IMR-90 (cell line): ENCODE measurements at regions not wholly inside any gene's neighbourhood (a gene's known extent, or its start where the extent isn't known, plus 50 kb on each side); places are given as distances from the start of the nearest gene placed in this dataset.

ENCODE experiments used
- ATAC-seq: fragments of 200-7000 bp; cut with Tn5 transposase; 2 replicates; pipeline ENCODE4 v1.9.1; 2020; ENCODE audit warnings: low read depth, mild to moderate bottlenecking, moderate library complexity
- BruUV-seq: library from RNA; stranded (reverse); fragments of 400-500 nt; replicated peaks from 2 replicates; lab custom pipeline; 2021; lab: Mats Ljungman, UMichigan
- CTCF ChIA-PET: fragments of 300-600 bp; formaldehyde crosslinking; extraction: SDS; loops from one replicate; lab custom pipeline; 2021; ENCODE audit warnings: antibody characterized with exemption; lab: Yijun Ruan, JAX
- POLR2A ChIA-PET: fragments of 300-600 bp; sonication (Branson Sonifier 250); formaldehyde crosslinking; loops from one replicate; lab custom pipeline; 2022; ENCODE audit warnings: antibody characterized with exemption; ENCODE audit not compliant: unreplicated experiment; lab: Charles Lee
- DNase-seq: peaks from one replicate; pipeline ENCODE4 v3.0.0; 2013
- H2AFZ ChIP-seq: replicated peaks from 2 replicates; pipeline ENCODE3; 2013; ENCODE audit warnings: low read length, mild to moderate bottlenecking; ENCODE audit not compliant: poor library complexity
- H2AK5ac ChIP-seq: 2 replicates; pipeline ENCODE4 v1.6.1; 2013; ENCODE audit warnings: low read depth, low read length, inconsistent platforms
- H2AK9ac ChIP-seq: replicated peaks from 2 replicates; pipeline ENCODE3; 2013; ENCODE audit warnings: mild to moderate bottlenecking, low read depth, low read length, moderate library complexity; ENCODE audit not compliant: poor library complexity
- H2BK120ac ChIP-seq: 2 replicates; pipeline ENCODE4 v1.6.1; 2013; ENCODE audit warnings: low read depth, low read length, inconsistent platforms
- H2BK15ac ChIP-seq: 3 replicates; pipeline ENCODE4 v1.6.1; 2013; ENCODE audit warnings: low read depth, low read length, inconsistent platforms
- H2BK20ac ChIP-seq: 2 replicates; pipeline ENCODE4 v1.6.1; 2013; ENCODE audit warnings: low read depth, mild to moderate bottlenecking, inconsistent platforms, low read length, moderate library complexity
- H2BK5ac ChIP-seq: 2 replicates; pipeline ENCODE4 v1.6.1; 2013; ENCODE audit warnings: mild to moderate bottlenecking, low read depth, low read length, inconsistent platforms; ENCODE audit not compliant: poor library complexity, severe bottlenecking
- H3K14ac ChIP-seq: replicated peaks from 2 replicates; pipeline ENCODE4 v1.6.1; 2013; ENCODE audit warnings: low read depth, low read length, inconsistent platforms
- H3K18ac ChIP-seq: 2 replicates; pipeline ENCODE4 v1.6.1; 2013; ENCODE audit warnings: low read depth, low read length, control low read depth
- H3K23ac ChIP-seq: 2 replicates; pipeline ENCODE4 v1.6.1; 2013; ENCODE audit warnings: low read depth, low read length, inconsistent platforms
- H3K27ac ChIP-seq: 2 replicates; pipeline ENCODE4 v1.5.1; 2013; ENCODE audit warnings: mild to moderate bottlenecking, control low read depth, low read length; ENCODE audit not compliant: insufficient read depth
- H3K27me3 ChIP-seq: 2 replicates; pipeline ENCODE4 v1.6.1; 2013; ENCODE audit warnings: low read length; ENCODE audit not compliant: control insufficient read depth, insufficient read depth
- H3K36me3 ChIP-seq: 2 replicates; pipeline ENCODE4 v1.6.1; 2013; ENCODE audit warnings: low read length, mixed read lengths; ENCODE audit not compliant: control insufficient read depth, insufficient read depth
- H3K4ac ChIP-seq: 2 replicates; pipeline ENCODE4 v1.6.1; 2013; ENCODE audit warnings: low read depth, low read length, inconsistent platforms
- H3K4me1 ChIP-seq: 2 replicates; pipeline ENCODE4 v1.6.1; 2013; ENCODE audit warnings: low read length, mixed read lengths; ENCODE audit not compliant: control insufficient read depth, insufficient read depth
- H3K4me2 ChIP-seq: 2 replicates; pipeline ENCODE4 v1.6.1; 2013; ENCODE audit warnings: low read depth, mild to moderate bottlenecking, control low read depth, low read length, moderate library complexity
- H3K4me3 ChIP-seq: 2 replicates; pipeline ENCODE4 v1.5.1; 2013; ENCODE audit warnings: low read depth, mild to moderate bottlenecking, control low read depth, low read length, moderate library complexity; ENCODE audit not compliant: insufficient read depth
- H3K56ac ChIP-seq: 2 replicates; pipeline ENCODE4 v1.6.1; 2013; ENCODE audit warnings: low read length, inconsistent platforms; ENCODE audit not compliant: insufficient read depth; ENCODE audit errors: extremely low read depth
- H3K79me1 ChIP-seq, 2 experiments: 2 replicates each; pipeline ENCODE4 v1.6.1; 2013; ENCODE audit warnings: low read length in 2 of 2, inconsistent platforms in 1 of 2, low read depth in 1 of 2
- H3K9ac ChIP-seq: 2 replicates; pipeline ENCODE4 v1.6.1; 2013; ENCODE audit warnings: low read depth, low read length, control low read depth
- H3K9me1 ChIP-seq: 2 replicates; pipeline ENCODE4 v1.6.1; 2013; ENCODE audit warnings: low read length, inconsistent platforms; ENCODE audit not compliant: insufficient read depth
- H3K9me3 ChIP-seq: 2 replicates; pipeline ENCODE4 v1.6.1; 2013; ENCODE audit warnings: low read length; ENCODE audit not compliant: control insufficient read depth, insufficient read depth
- H4K20me1 ChIP-seq: 2 replicates; pipeline ENCODE4 v1.6.1; 2013; ENCODE audit warnings: low read length, inconsistent platforms; ENCODE audit not compliant: insufficient read depth
- H4K5ac ChIP-seq: 2 replicates; pipeline ENCODE4 v1.6.1; 2013; ENCODE audit warnings: mild to moderate bottlenecking, low read depth, low read length, control low read depth
- H4K8ac ChIP-seq, 2 experiments: 2 replicates each; pipeline ENCODE4 v1.6.1; 2013; ENCODE audit warnings: low read depth in 2 of 2, low read length in 2 of 2, control low read depth in 1 of 2, inconsistent platforms in 1 of 2
- H4K91ac ChIP-seq: 2 replicates; pipeline ENCODE4 v1.6.1; 2013; ENCODE audit warnings: low read depth, low read length, inconsistent platforms; ENCODE audit not compliant: insufficient read depth
- BHLHE40 ChIP-seq: fragments of 150-350 bp; IDR thresholded peaks from 2 replicates; pipeline ENCODE4 v1.6.1; 2016; ENCODE audit warnings: mild to moderate bottlenecking, low read depth, low read length
- CEBPB ChIP-seq: IDR thresholded peaks from 2 replicates; pipeline ENCODE4 v1.6.1; 2012; ENCODE audit warnings: low read depth, low read length, improper control_type of control experiment
- CHD1 ChIP-seq: IDR thresholded peaks from 2 replicates; pipeline ENCODE4 v1.6.1; 2012; ENCODE audit warnings: low read depth, low read length, improper control_type of control experiment
- CTCF ChIP-seq: conservative IDR thresholded peaks from 2 replicates; pipeline ENCODE4 v1.5.1; 2012; ENCODE audit warnings: mild to moderate bottlenecking, low read depth, low read length, improper control_type of control experiment
- ELK1 ChIP-seq: fragments of 150-350 bp; IDR thresholded peaks from 2 replicates; pipeline ENCODE4 v1.6.1; 2016; ENCODE audit warnings: low read depth, mild to moderate bottlenecking, low read length, moderate library complexity, borderline replicate concordance
- FOS ChIP-seq: fragments of 150-350 bp; IDR thresholded peaks from 2 replicates; pipeline ENCODE4 v1.6.1; 2016; ENCODE audit warnings: low read depth, low read length
- MAFK ChIP-seq: IDR thresholded peaks from 2 replicates; pipeline ENCODE4 v1.6.1; 2012; ENCODE audit warnings: low read depth, low read length, improper control_type of control experiment
- MAZ ChIP-seq: IDR thresholded peaks from 2 replicates; pipeline ENCODE4 v1.6.1; 2012; ENCODE audit warnings: low read depth, mild to moderate bottlenecking, low read length, improper control_type of control experiment, moderate library complexity, borderline replicate concordance
- MXI1 ChIP-seq: IDR thresholded peaks from 2 replicates; pipeline ENCODE4 v1.6.1; 2012; ENCODE audit warnings: low read depth, mild to moderate bottlenecking, low read length, moderate library complexity, borderline replicate concordance
- NFE2L2 ChIP-seq: fragments of 150-350 bp; IDR thresholded peaks from 2 replicates; pipeline ENCODE4 v1.6.1; 2016; ENCODE audit warnings: low read depth, mild to moderate bottlenecking, low read length
- POLR2A ChIP-seq: IDR thresholded peaks from 2 replicates; pipeline ENCODE4 v1.6.1; 2012; ENCODE audit warnings: mild to moderate bottlenecking, low read depth, low read length
- RAD21 ChIP-seq: IDR thresholded peaks from 2 replicates; pipeline ENCODE4 v1.6.1; 2012; ENCODE audit warnings: low read length, improper control_type of control experiment
- RCOR1 ChIP-seq: IDR thresholded peaks from 2 replicates; pipeline ENCODE4 v1.6.1; 2012; ENCODE audit warnings: mild to moderate bottlenecking, low read length, improper control_type of control experiment; ENCODE audit not compliant: insufficient replicate concordance
- RFX5 ChIP-seq: IDR thresholded peaks from 2 replicates; pipeline ENCODE4 v1.8.0; 2012; ENCODE audit warnings: low read depth, mild to moderate bottlenecking, low read length, moderate library complexity
- SMC3 ChIP-seq: fragments of 150-350 bp; IDR thresholded peaks from 2 replicates; pipeline ENCODE4 v1.6.1; 2016; ENCODE audit warnings: low read depth, mild to moderate bottlenecking, antibody characterized with exemption, low read length, moderate library complexity
- USF2 ChIP-seq: fragments of 150-350 bp; IDR thresholded peaks from 2 replicates; pipeline ENCODE4 v1.6.1; 2017; ENCODE audit warnings: mild to moderate bottlenecking, antibody characterized with exemption, low read length, low read depth
- WGBS, 2 experiments: methylation state at CpG; one replicate each; pipeline versions ENCODE4 v1.1.5 to v1.1.7; 2013; ENCODE audit warnings: missing lambda C conversion rate in 2 of 2; ENCODE audit not compliant: insufficient read length in 1 of 2; ENCODE audit errors: extremely low coverage in 2 of 2; 5-methylcytosine and 5-hydroxymethylcytosine counted together
- dilution Hi-C: fragments of 300-500 bp; cut with HindIII; formaldehyde crosslinking; loops from one replicate; pipeline ENCODE4 v1.14.3; 2018; ENCODE audit warnings: low sequenced_read_pairs; ENCODE audit not compliant: unreplicated experiment
- in situ Hi-C: fragments of 300-500 bp; cut with MboI; formaldehyde crosslinking; loops from 3 replicates; pipeline ENCODE4 v1.14.3; 2019; ENCODE audit warnings: low sequenced_read_pairs, inconsistent platforms, mixed read lengths
- intact Hi-C: fragments of 100-400 bp; cut with micrococcal nuclease; formaldehyde crosslinking; loops from 2 replicates; pipeline ENCODE4 v1.10.0; 2022

GRCh38 chr17:72457712-72458111, 336.9 kb downstream of the SOX9 start:
- Histone ChIP-seq H2BK20ac (no peak overlapping the region), H3K9me3 (no peaks in the 10 kb centered on the region; the same call in 1 of the 2 replicates), H3K4ac (no peak overlapping the region), H2BK5ac (no peak overlapping the region), H3K4me1 (peaks cover 2% of the 10 kb centered on the region), H3K4me3 (no peak overlapping the region), H2BK15ac (no peak overlapping the region), H3K23ac (no peak overlapping the region), H3K27ac (no peak overlapping the region), H3K27me3 (no peaks in the 10 kb centered on the region), H4K8ac (no peak overlapping the region), H3K14ac (no peak overlapping the region), H2AK9ac (no peak overlapping the region), H2AFZ (no peak overlapping the region), H3K36me3 (no peaks in the 10 kb centered on the region), H2BK120ac (no peak overlapping the region), H3K56ac (no peak overlapping the region), H3K18ac (no peak overlapping the region), H3K9me1 (peaks cover 18% of the 10 kb centered on the region), H3K4me2 (no peak overlapping the region), H4K5ac (no peak overlapping the region), H2AK5ac (no peak overlapping the region), H4K20me1 (no peaks in the 10 kb centered on the region), H3K9ac (no peak overlapping the region), H3K79me1 (peaks cover 45 to 62% of the 10 kb centered on the region in 2 experiments), H4K91ac (no peak overlapping the region)
- intact Hi-C loops (no loop called here), dilution Hi-C loops (no loop called here), in situ Hi-C loops (no loop called here)
- DNase-seq (no peak), ATAC-seq (no peak)
- WGBS, 2 experiments = 100% methylated on average over 2 of the region's 5 CpGs; no CpG with 5 or more reads in 1 of the 2 experiments
- CTCF ChIA-PET = no interaction called here
- POLR2A ChIA-PET = no interaction called here
- TF ChIP-seq SMC3 (no peak), ELK1 (no peak), CEBPB (no peak), RAD21 (no peak), CTCF (no peak), MXI1 (no peak), USF2 (no peak), MAFK (no peak), BHLHE40 (no peak), MAZ (no peak), RCOR1 (no peak), RFX5 (no peak), CHD1 (no peak), NFE2L2 (no peak), POLR2A (no peak), FOS (no peak)
- no TSS peak for BruUV-seq
